ENCODE measurements at regions not wholly inside any gene's neighbourhood (a gene's known extent, or its start where the extent isn't known, plus 50 kb on each side); places are given as distances from the start of the nearest gene placed in this dataset.

GRCh38 chr6:85995339-85996033, 352.8 kb upstream of the SYNCRIP start:
- no peak for TF ChIP-seq REST (IDR thresholded peaks at IDR 0.05; ENCODE audit: low read depth)
- no peak for TF ChIP-seq CEBPB (IDR thresholded peaks at IDR 0.05)
- no peak for TF ChIP-seq RAD21 (IDR thresholded peaks at IDR 0.05; ENCODE audit: low read depth)
- no peak for TF ChIP-seq TCF12 (IDR thresholded peaks at IDR 0.05; ENCODE audit: low read depth)
- TF ChIP-seq EP300 (IDR thresholded peaks at IDR 0.05; ENCODE audit: borderline replicate concordance) = no peak
- no peak for TF ChIP-seq YY1 (IDR thresholded peaks at IDR 0.05; ENCODE audit: low read depth)
- no peak for TF ChIP-seq ZBTB7A (IDR thresholded peaks at IDR 0.05; ENCODE audit: low read depth)
- no peak for TF ChIP-seq MAX (IDR thresholded peaks at IDR 0.05)
- TF ChIP-seq TEAD4 (IDR thresholded peaks at IDR 0.05) = no peak
- no peak for TF ChIP-seq CREB1 (IDR thresholded peaks at IDR 0.05; ENCODE audit: low read depth)
- TF ChIP-seq FOXM1 (IDR thresholded peaks at IDR 0.05; ENCODE audit: borderline replicate concordance, low read depth) = no peak
